ENCODE measurements at regions not wholly inside any gene's neighbourhood (a gene's known extent, or its start where the extent isn't known, plus 50 kb on each side); places are given as distances from the start of the nearest gene placed in this dataset.
"Not testable (repeated sequence)": the region's sequence is repeated elsewhere in the genome, so short reads cannot be mapped to it uniquely, and the experiment has no call there.

GRCh38 chr4:3896441-3896840, 130.3 kb downstream of the ADRA2C start:
- DNase-seq: no peak
- Histone ChIP-seq H3K4me1 (no peaks in the 10 kb centered on the region), H3K9me3 (no peaks in the 10 kb centered on the region), H3K36me3 (no peaks in the 10 kb centered on the region), H3K27me3 (peaks cover 0 to 11% (median 0%) of the 10 kb centered on the region in 3 donors), H3K4me3 (no peak overlapping the region), H3K27ac (no peak overlapping the region)
- 69 to 70% methylated on average over 6 of the region's 6 CpGs for WGBS, 2 donors
- TF ChIP-seq CTCF (IDR thresholded peaks at IDR 0.05) (no peak), EP300 (IDR thresholded peaks at IDR 0.05) (no peak), POLR2AphosphoS5 (IDR thresholded peaks at IDR 0.05) (no peak), POLR2A (IDR thresholded peaks at IDR 0.05) (no peak)
- intact Hi-C loops (cut with DNase I): no loop called here

- H3K36me3 ChIP-seq; intact Hi-C loops (cut with DNase I); H3K9me3 ChIP-seq; DNase-seq; H3K4me1 ChIP-seq; H3K4me3 ChIP-seq; H3K27ac ChIP-seq; H3K27me3 ChIP-seq: not testable (repeated sequence)
- 86 to 91% methylated on average over 20 of the region's 20 CpGs for WGBS, 2 donors
Measured at GRCh38 chr4:3896871-3897578, 130.8 kb downstream of the ADRA2C start.

- 86 to 88% methylated on average over 19 of the region's 19 CpGs for WGBS, 2 donors
- TF ChIP-seq CTCF (IDR thresholded peaks at IDR 0.05): no peak
- no peak for TF ChIP-seq POLR2AphosphoS5 (IDR thresholded peaks at IDR 0.05)
- no peak for TF ChIP-seq POLR2A (IDR thresholded peaks at IDR 0.05)
- no peak for TF ChIP-seq EP300 (IDR thresholded peaks at IDR 0.05)
- intact Hi-C loops (cut with DNase I): no loop called here
- no peaks in the 10 kb centered on the region for H3K9me3 ChIP-seq
- H3K4me1 ChIP-seq: no peaks in the 10 kb centered on the region
- H3K27me3 ChIP-seq: peaks cover 0 to 8% (median 0%) of the 10 kb centered on the region in 3 donors
- H3K27ac ChIP-seq: no peak overlapping the region
- no peaks in the 10 kb centered on the region for H3K36me3 ChIP-seq
- no peak overlapping the region for H3K4me3 ChIP-seq
- DNase-seq: no peak
Measured at GRCh38 chr4:3898098-3898497, 131.9 kb downstream of the ADRA2C start.

GRCh38 chr4:3898928-3899327, 132.7 kb downstream of the ADRA2C start:
- intact Hi-C loops (cut with DNase I): not testable (repeated sequence)

GRCh38 chr4:3904264-3904955, 138.2 kb downstream of the ADRA2C start:
- DNase-seq; H3K4me3 ChIP-seq; H3K9me3 ChIP-seq; H3K36me3 ChIP-seq; H3K27ac ChIP-seq; H3K4me1 ChIP-seq; intact Hi-C loops (cut with DNase I); H3K27me3 ChIP-seq: not testable (repeated sequence)
- WGBS, 2 donors: 65 to 72% methylated on average over 14 of the region's 15 CpGs

More at GRCh38 chr4:3898928-3899327, 132.7 kb downstream of the ADRA2C start:
- not testable (repeated sequence) for H3K27me3 ChIP-seq, H3K36me3 ChIP-seq, H3K27ac ChIP-seq, H3K9me3 ChIP-seq, H3K4me3 ChIP-seq, H3K4me1 ChIP-seq, DNase-seq
- 83 to 91% methylated on average over 10 of the region's 10 CpGs for WGBS, 2 donors

GRCh38 chr4:3909616-3910015, 143.4 kb downstream of the ADRA2C start:
- DNase-seq; H3K27me3 ChIP-seq; H3K4me1 ChIP-seq; H3K4me3 ChIP-seq; intact Hi-C loops (cut with DNase I); H3K27ac ChIP-seq; H3K9me3 ChIP-seq; H3K36me3 ChIP-seq: not testable (repeated sequence)
- WGBS, 2 donors: 90 to 92% methylated on average over 3 of the region's 3 CpGs

- WGBS, 2 donors: 86 to 91% methylated on average over 14 of the region's 14 CpGs
- H3K36me3 ChIP-seq; intact Hi-C loops (cut with DNase I); H3K4me3 ChIP-seq; H3K27ac ChIP-seq; H3K9me3 ChIP-seq; H3K27me3 ChIP-seq; H3K4me1 ChIP-seq; DNase-seq: not testable (repeated sequence)
Measured at GRCh38 chr4:3910161-3910950, 144.2 kb downstream of the ADRA2C start.
